ENCODE measurements at regions not wholly inside any gene's neighbourhood (a gene's known extent, or its start where the extent isn't known, plus 50 kb on each side); places are given as distances from the start of the nearest gene placed in this dataset.

DNA sequence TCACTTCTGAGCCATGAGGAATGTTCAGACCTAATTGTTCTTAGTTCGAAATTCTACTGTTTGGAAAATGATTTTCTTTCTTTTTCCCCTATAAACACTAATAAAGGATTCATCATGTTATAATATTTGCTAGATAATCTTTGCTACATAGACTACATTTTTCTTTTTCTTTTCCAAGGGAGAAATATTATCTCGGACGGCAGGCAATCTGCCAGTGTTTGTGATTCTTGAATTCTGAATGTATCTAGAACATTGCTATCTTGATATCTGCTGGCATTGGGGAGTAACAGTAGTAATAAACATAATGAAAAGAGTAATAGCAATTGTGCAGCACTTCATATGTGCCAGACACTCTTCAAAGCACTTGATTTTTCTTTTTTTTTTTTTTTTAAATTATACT, 107.7 kb upstream of the ZNF32 start:
- TF ChIP-seq, protein P1, sequence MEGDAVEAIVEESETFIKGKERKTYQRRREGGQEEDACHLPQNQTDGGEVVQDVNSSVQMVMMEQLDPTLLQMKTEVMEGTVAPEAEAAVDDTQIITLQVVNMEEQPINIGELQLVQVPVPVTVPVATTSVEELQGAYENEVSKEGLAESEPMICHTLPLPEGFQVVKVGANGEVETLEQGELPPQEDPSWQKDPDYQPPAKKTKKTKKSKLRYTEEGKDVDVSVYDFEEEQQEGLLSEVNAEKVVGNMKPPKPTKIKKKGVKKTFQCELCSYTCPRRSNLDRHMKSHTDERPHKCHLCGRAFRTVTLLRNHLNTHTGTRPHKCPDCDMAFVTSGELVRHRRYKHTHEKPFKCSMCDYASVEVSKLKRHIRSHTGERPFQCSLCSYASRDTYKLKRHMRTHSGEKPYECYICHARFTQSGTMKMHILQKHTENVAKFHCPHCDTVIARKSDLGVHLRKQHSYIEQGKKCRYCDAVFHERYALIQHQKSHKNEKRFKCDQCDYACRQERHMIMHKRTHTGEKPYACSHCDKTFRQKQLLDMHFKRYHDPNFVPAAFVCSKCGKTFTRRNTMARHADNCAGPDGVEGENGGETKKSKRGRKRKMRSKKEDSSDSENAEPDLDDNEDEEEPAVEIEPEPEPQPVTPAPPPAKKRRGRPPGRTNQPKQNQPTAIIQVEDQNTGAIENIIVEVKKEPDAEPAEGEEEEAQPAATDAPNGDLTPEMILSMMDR (IDR thresholded peaks at IDR 0.05) = no peak
- no peak for TF ChIP-seq POLR2A (IDR thresholded peaks at IDR 0.05)
